HG03354 (cell line): ENCODE measurements at regions not wholly inside any gene's neighbourhood (a gene's known extent, or its start where the extent isn't known, plus 50 kb on each side); places are given as distances from the start of the nearest gene placed in this dataset.

Experiments used
- ATAC-seq: cut with Tn5 transposase; IDR thresholded peaks from one replicate; pipeline ENCODE4 v1.9.1; 2021; ENCODE audit warnings: mild to moderate bottlenecking; ENCODE audit not compliant: unreplicated experiment, poor library complexity, severe bottlenecking

DNA sequence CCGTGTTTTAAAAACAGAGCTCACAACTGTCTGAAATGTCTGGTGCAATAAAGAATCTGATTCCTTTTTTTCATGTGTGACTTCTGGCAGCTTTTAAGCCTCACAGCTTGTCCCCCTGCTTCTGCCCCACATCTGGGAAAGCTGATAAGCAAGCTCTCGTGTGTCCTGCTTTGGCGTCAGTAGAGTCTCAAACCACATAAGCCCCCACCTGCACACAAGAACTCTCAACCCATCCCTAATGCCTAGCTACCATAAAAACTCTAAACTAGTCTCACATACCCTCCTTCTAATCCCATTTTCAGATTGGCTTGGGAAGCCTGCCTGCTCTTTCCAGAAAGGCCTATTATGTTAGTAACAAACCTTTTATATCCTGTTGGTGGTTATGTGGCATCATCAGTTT, 94.6 kb upstream of the DAB1 start:
- ATAC-seq = no peak

DNA sequence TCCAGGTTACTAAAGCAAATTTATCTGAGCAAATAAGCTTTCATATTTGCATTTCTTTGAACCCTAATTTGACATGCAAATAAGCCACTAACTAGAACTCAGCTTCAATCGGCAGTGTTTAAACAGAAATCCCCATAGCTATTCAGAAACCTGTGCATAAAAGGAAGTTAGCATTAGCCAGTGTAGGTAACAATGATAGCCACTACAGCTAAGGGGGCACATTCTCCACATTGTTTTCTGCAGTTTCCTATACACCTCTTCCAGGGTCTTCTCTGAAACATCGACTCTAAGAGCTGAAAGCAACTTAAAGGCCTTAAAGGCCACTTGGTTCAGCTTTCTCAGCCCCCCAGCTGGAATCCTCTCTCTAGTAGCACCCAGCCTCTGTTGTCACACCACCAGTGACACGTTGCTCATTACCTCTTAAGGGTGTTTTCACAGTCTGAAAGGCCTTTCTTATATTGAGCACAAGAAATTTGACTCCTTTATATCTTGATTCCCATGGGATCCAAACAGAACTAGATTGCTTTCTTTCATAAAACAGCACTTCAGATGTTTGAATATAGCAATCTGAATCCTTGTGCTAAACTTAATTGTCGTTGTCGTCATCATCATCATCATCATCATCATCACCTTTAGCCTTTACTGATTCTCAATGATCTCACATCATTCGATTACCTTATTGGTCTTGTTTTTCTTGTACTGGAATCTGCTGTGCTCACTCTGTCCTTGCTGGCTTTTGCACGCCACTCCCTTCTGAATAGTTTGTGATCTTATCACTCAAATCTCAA, 93.9 kb upstream of the DAB1 start:
- ATAC-seq = no peak

DNA sequence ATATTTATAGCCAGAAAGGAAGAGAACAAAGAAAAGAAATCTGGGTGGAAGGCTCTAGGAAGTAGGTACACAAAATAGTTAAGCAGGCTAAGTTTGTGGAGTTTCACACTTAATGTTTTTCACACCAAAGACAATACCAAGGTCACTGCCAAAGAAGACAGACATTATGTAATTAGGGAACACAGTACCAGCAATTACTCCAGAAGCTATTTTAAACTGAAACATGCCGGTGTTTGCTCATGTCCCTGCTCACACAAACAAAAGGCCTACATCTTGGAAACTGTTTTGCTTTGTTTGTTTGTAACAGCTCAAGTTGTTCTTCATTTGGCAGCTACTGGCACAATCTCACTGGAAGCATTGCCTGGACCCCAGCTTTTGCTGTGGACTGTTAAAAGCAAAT, 88.5 kb upstream of the DAB1 start:
- ATAC-seq = no peak

DNA sequence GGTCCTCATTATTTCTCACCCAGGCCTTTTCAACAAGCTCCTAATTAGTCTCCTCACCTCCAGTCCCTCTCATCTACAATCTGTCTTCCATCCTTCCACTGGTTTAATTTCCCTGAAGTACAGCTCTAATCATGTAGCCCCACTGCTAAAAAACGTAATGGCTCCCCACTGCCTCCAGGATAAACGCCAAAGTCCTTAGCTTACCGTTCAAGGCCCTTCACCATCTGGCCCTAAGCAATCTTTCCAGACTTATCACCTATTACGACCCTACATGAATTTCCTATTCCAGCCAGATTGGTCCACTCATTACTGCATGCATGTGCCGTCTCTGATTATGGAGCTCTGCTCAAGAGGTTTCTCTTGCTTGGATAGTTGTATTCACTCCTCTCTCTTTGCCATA, 83.1 kb upstream of the DAB1 start:
- ATAC-seq = no peak

DNA sequence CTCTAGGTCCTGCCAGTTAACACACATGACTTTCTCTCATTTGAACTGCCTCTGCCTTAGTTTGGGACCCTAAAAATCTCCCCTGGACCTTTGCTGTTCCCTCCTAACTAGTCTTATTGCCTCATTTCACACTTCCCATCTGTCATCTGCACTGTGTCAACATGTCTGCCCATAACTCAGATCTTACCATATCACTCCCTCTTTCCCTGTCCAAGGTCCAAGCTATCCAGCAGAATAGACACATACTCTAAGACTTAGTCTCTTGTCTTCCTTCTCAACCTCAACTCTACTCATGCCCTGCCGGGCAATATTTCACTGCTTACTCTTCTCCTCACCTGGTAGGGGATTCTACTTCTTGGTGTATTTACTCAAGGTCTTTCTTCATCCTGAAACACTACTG, 79.5 kb upstream of the DAB1 start:
- no peak for ATAC-seq

DNA sequence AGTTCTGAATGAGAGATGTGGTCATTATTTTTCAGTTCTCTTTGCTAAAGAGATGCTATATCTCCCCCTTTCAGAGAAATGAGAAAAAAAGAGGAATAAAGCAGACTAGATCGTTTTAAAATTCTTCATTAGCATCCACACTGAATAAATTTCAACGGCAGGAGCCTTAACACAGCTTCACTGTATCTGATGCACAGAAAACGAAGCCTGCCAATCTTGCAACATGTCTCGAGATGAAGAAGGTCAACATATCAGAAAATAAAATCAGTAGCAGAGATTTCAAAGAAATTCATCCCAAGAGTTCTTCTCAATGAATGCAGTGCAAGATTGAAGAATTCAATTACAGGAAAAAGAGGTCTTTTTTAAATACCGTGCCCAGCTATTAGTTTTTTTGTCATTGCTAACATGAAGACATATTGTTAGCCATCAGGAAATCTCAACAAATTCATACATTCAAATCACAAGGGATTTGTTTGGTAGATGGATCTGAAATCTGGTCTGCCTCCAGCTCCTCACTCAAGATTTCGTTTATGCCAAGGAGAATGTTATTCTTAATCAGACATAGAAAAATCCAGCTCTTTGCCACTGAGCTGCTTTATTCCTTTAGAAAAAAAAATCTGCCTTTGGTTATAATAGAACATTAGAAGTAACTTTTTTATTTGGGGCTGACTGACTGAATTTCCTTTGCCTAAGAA, 76.4 kb upstream of the DAB1 start:
- ATAC-seq = no peak

DNA sequence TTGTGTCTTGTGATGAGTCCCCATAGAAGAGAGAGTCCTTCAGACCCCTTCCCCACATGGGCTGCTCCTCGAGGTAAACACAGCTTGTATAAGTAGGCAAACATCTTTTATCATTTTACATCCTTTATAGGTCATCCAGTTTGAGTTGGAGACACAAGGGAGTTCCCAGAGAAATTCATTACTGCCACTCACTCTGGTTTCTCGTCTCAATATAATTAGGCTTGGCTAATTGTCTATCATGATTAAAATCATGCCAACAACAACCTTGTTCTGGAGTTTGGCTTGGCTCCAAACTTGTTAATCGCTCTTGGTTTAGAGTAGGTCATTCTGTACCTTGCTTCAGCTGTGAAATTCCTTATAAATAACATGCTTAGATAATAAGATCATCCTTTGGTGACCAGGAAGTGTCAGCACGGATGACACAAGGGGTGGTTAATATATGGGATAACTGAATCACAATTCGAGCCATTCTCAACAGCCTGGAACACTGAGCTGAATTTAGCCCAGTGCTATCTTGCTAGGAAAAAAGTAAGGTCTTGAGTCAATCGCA, 70.7 kb upstream of the DAB1 start:
- no peak for ATAC-seq

DNA sequence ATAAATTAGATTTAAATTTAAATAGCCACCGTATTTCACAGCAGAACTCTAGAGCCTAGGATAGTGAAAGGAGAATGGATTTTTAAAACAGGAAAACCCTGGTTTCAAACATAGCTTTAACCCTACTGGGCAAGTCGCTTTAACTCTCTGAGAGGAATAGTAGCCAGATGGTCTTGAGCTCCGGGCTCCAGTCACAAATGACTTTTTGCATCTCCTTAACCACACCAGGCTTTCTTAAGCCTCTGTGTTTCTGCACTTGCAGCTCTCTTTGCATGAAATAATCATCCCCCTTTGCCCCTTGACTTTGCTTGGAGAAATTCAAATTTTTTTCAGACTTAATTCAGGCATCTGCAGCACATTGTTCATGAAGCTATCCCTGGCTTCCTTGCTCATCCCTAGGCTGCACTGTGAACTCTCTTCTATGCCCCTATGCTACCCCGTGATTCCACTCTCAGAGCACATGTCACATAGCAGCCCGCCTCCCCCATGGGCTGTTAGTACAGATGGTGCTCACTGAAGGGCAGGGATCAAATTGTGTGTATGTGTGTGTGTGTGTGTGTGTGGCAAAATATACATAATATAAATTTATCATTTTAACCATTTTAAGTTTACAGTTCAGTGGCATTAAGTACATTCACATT, 68.8 kb upstream of the DAB1 start:
- no peak for ATAC-seq

DNA sequence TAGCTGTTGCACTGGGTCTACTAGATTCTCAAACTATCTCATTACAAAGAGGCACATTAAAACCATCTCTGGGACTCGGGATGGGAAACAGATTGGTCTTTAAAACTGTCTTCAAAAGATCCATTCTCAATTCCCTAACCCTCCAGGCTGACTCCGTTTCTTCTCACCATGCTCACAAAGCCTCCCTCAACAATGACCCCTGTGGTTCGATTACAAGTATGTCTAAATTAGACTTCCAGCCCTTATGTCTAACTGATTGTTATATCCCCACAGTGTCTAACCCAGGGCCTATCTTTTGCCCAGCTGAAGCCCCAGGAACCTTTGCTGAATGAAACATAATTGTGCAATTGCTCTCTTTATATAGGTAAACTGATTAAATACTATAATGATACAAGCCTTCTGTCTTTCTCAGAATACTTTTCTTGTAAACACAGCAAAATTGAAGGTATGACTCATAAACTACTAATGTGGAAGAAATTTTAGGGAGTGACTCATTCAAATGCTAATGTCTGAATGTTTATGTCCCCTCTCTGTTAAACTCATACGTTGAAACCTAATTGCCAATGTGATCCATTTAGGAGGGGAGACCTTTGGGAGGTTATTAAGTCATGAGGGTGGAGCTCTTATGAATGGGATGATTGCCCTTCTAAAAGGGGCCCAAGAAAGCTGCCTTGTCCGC, 65.6 kb upstream of the DAB1 start:
- no peak for ATAC-seq

DNA sequence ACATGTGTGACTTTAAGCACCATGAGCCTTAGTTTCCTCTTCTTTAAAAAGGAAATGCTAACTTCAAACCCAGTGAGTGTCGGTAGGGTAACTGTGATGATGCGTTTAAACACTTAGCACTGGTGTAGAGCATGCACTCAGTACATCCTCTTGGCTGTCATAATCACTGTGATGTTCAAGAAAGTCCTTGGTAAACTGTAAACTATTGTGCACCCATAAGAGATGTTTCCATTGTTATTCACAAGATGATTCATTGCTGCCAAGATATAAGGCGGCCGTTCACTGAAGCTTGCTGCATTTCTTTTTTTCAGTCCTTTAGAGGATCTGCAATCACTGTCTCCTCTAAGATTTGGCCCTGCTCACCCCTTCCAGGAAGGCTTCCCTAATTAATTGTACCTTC, 61.8 kb upstream of the DAB1 start:
- no peak for ATAC-seq

DNA sequence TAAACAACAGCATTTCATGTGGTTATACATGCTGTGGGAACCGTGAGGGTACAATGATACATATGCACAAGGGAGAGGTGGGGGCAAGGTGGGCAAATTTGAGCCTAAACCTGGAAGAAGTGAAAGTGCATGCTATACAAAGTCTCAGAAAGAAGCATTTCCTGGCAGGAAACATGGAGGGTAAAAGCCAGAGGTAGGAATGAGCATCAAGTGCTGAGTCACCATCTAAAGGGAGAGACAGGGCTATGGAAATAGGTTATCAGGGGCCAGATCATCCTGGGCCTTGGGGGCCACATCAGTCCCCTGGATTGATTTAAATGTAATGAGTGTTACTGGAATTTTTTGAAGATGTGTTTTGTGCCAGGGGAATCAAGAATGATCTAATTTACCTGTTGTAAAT, 60.1 kb upstream of the DAB1 start:
- no peak for ATAC-seq

DNA sequence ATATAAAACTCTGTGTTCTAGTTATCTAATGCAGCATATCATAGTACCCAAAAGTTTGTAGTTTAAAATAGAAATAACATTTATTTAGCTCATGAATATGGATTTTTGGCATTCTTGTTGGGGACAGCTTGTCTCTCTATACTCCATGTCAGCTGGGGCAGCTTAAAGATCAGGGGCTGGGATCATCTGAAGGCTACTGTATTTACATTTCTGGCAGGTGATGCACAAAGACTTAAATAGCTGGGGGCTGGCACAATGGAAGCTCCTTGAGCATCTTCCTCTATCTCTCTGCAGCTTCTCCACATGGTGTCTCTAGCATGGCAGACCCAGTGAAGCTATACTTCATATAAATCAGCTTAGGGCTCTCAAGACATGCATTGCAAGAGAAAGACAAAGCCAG, 55.6 kb upstream of the DAB1 start:
- ATAC-seq = no peak

DNA sequence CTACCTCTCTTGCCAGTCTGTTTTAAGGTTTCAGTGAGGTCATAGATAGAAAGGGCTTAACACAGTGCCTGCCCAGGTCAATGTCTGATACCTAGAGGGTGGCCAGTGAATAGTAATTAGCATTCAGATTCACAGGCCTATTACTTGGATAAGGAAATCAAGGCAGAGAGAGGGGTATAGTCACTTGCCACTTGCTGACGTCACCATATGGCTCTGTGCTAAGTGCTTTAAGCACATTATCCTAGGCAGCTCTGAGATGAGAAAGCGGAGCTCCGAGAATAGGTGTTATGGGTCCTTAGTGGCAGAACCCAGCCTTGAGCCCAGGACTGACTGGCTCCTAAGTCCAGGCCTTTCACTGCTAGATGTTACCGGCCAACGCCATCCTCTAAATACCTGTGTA, 51.5 kb upstream of the DAB1 start:
- ATAC-seq = no peak

DNA sequence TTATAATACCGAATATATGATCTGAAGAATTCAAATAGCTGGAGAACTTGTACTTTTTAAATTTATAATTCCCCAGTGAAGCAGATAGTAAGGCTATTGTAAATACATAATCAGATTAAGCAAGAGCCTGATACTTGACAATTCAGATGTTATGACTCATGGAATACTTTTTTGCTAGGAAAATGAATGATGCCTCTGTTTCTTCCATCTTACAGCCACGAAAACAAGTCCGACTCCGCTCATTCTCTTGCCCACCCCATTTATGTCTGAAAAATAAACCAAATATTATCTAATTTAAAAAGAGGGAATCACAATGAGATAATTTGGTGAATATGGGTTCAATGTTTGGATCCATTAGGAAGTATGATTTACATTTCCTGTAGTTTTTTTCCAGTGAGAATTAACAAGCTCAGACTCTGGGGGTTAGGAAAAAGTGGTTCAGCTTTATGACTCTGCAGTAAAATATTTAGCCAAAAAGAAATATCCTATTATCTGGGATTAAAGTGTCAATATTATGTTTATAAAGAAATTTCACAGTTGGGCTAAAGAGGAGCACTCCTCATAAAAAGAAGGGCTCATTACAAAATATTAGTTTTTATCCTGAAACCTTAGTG, 50.4 kb upstream of the DAB1 start:
- no peak for ATAC-seq
